ENCODE measurements at regions not wholly inside any gene's neighbourhood (a gene's known extent, or its start where the extent isn't known, plus 50 kb on each side); places are given as distances from the start of the nearest gene placed in this dataset.

- Histone ChIP-seq H3K36me3 (ENCODE audit: control insufficient read depth, insufficient read depth, low read length) (no peaks in the 10 kb centered on the region), H3K9me3 (ENCODE audit: control insufficient read depth, insufficient read depth, low read depth, low read length) (no peaks in the 10 kb centered on the region), H3K27me3 (ENCODE audit: control insufficient read depth, insufficient read depth, low read length) (no peaks in the 10 kb centered on the region), H3K4me1 (ENCODE audit: control insufficient read depth, insufficient read depth, low read length) (no peaks in the 10 kb centered on the region), H3K4me3 (ENCODE audit: low read depth in 2 of 2, low read length in 2 of 2) (no peak overlapping the region), H3K27ac (ENCODE audit: low read length) (no peak overlapping the region)
- no peak for TF ChIP-seq SIN3A (IDR thresholded peaks at IDR 0.05; ENCODE audit: borderline replicate concordance, insufficient read depth, low read depth, low read length)
- TF ChIP-seq TCF7L2 (IDR thresholded peaks at IDR 0.05; ENCODE audit: low read depth, low read length) = no peak
- TF ChIP-seq CTCF (IDR thresholded peaks at IDR 0.05) = no peak
- TF ChIP-seq REST (IDR thresholded peaks at IDR 0.05; ENCODE audit: insufficient read depth in 1 of 2, low read depth in 2 of 2, low read length in 1 of 2) = no peak
- no peak for TF ChIP-seq POLR2AphosphoS5 (IDR thresholded peaks at IDR 0.05; ENCODE audit: low read depth, low read length)
- ChIA-PET POLR2A (no interaction called here), CTCF (no interaction called here)
- ATAC-seq (no peak), DNase-seq (ENCODE audit: low read depth, low spot score) (no peak)
- in situ Hi-C loops (cut with HindIII; ENCODE audit: low pct_unique_long_range_greater_than_20kb, low sequenced_read_pairs) = no loop called here
- intact Hi-C loops (cut with micrococcal nuclease; ENCODE audit: unreplicated experiment) = no loop called here
- BruUV-seq (replicated peaks) = no TSS peak
Observed at GRCh38 chr5:82785882-82786509, 291.2 kb downstream of the TMEM167A start.

GRCh38 chr5:82785456-82785855 is 291.7 kb downstream of the TMEM167A start:
- ChIA-PET CTCF (no interaction called here), POLR2A (no interaction called here)
- Histone ChIP-seq H3K27ac (ENCODE audit: low read length) (no peak overlapping the region), H3K9me3 (ENCODE audit: control insufficient read depth, insufficient read depth, low read depth, low read length) (no peaks in the 10 kb centered on the region), H3K4me3 (ENCODE audit: low read depth in 2 of 2, low read length in 2 of 2) (no peak overlapping the region), H3K36me3 (ENCODE audit: control insufficient read depth, insufficient read depth, low read length) (no peaks in the 10 kb centered on the region), H3K4me1 (ENCODE audit: control insufficient read depth, insufficient read depth, low read length) (no peaks in the 10 kb centered on the region), H3K27me3 (ENCODE audit: control insufficient read depth, insufficient read depth, low read length) (no peaks in the 10 kb centered on the region)
- ATAC-seq (no peak), DNase-seq (ENCODE audit: low read depth, low spot score) (no peak)
- BruUV-seq (replicated peaks) = no TSS peak
- in situ Hi-C loops (cut with HindIII; ENCODE audit: low pct_unique_long_range_greater_than_20kb, low sequenced_read_pairs) = no loop called here
- no peak for TF ChIP-seq CTCF (IDR thresholded peaks at IDR 0.05)
- no peak for TF ChIP-seq POLR2AphosphoS5 (IDR thresholded peaks at IDR 0.05; ENCODE audit: low read depth, low read length)
- no peak for TF ChIP-seq TCF7L2 (IDR thresholded peaks at IDR 0.05; ENCODE audit: low read depth, low read length)
- TF ChIP-seq REST (IDR thresholded peaks at IDR 0.05; ENCODE audit: insufficient read depth in 1 of 2, low read depth in 2 of 2, low read length in 1 of 2) = no peak
- no peak for TF ChIP-seq SIN3A (IDR thresholded peaks at IDR 0.05; ENCODE audit: borderline replicate concordance, insufficient read depth, low read depth, low read length)
- intact Hi-C loops (cut with micrococcal nuclease; ENCODE audit: unreplicated experiment) = no loop called here
